HG03095 (cell line): ENCODE measurements at regions not wholly inside any gene's neighbourhood (a gene's known extent, or its start where the extent isn't known, plus 50 kb on each side); places are given as distances from the start of the nearest gene placed in this dataset.
"Not testable (repeated sequence)": the region's sequence is repeated elsewhere in the genome, so short reads cannot be mapped to it uniquely, and the experiment has no call there.

Source experiments
- ATAC-seq: cut with Tn5 transposase; IDR thresholded peaks from one replicate; pipeline ENCODE4 v1.9.1; 2021; ENCODE audit warnings: moderate library complexity; ENCODE audit not compliant: unreplicated experiment

DNA sequence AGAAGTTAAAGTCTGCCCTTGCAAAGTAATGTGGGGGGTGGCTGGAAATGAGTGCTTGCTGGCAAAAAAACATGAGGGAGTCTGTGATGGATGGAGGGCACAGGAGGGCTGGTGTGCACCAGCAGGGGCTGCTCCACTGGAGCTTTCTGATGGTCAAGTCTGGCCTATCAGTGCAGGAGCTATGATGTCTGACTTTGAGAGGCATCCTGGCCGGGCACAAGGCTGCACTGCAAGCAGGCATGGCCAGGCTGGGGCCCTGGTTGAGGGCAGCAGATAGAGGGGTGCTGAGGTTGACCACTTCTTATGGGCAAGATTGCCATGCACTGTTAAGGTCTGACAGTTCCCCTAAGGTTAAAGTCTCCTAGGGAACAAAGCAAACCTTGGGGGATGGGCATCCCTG is 1140.2 kb downstream of the FAM133A start:
- ATAC-seq, result no peak

DNA sequence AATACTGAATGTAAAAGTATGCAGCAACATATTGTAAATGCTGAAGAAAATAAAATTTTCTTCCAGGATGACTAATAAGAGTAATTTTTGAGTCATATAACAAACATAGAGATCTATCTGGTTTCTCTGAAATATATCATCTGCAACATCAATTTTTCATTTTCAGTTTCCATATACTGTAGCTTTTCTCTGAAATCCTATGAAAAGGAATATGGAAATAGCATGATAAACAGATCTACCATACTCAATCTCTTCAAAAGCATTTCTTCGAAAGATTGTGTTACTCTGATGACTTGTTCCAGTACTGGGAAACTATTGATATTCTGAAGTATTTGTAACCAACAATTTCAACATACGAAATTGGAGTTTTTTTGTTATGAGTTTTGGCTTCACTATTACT is 1156.7 kb downstream of the FAM133A start:
- no peak for ATAC-seq

DNA sequence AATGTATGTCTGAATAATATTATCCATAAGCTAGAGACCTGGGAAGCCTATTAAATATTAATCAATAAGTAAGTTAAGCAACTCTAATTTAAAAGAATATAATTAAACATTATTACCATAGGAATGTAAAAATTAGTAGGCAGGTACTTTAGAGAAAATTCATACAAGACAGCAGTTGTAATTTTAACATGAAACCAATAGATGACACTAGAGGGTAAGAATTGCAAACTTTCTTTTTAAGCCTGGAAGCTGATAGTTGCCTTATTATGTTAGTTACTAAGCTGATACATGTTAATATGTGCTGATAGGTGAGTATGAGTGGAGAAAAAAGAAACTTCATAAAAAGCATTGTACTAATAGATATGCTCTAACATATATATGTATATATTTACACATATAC is 1157.4 kb downstream of the FAM133A start:
- ATAC-seq, result no peak

DNA sequence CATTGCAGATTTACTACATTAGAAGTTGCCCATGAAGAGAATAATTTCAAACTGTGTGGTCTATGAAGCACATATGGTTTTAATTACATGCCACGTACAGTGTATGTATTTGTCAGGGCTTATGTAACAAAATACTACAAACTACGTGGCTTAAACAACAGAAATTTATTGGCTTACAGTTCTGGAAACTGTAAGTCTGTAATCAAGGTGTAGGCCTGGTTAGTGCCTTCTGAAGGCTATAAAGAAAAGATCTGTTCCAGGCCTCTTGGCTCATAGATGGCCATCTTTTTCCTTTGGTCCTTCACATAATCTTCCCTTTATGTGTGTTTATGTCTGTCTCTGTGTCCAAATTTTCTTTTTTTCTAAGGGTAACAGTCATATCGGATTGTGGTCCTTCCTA is 1160.2 kb downstream of the FAM133A start:
- no peak for ATAC-seq

DNA sequence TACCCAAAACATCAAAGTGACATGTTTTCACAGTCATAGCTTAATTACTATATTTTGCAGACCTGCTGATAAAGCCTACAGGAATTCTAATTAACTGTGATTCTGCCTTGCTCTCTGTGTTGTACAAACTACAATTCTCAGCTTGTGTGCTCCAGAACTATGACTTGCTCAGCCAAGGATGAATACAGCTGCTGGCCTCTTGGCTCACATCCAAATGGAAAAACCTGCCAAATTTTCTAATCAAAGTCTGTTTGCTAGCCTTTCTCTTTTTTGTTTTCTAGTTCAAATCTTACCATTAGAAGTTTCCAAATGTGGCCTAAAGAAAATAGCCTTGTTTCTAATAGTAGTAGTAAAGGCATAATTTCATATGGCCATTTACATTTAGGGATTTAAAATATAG is 1176.8 kb downstream of the FAM133A start:
- no peak for ATAC-seq

DNA sequence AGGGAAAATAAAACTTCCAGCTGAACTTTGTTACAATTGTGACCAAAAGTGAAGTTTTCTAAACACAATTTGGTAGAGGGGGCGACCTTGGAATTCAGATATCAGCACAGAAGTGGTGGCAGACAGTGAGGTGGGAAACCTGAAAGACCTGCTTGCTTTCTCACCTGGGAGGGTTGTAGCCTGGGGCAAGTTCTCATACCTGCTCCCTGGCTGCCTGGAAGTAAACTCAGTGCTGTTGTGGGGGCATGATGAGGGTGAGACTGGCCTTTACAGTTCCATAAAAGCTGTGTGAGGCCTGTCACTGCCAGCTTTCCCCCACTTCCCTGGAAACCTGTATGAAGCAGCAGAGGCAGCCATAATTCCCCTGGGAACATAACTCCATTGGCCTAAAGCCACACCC is 1180.2 kb downstream of the FAM133A start:
- no peak for ATAC-seq

DNA sequence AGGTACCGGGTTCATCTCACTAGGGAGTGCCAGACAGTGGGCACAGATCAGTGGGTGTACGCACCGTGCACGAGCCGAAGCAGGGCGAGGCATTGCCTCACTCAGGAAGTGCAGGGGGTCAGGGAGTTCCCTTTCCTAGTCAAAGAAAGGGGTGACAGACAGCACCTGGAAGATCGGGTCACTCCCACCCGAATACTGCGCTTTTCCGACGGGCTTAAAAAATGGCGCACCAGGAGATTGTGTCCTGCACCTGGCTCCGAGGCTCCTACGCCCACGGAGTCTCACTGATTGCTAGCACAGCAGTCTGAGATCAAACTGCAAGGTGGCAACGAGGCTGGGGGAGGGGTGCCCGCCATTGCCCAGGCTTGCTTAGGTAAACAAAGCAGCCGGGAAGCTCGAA is 1188.5 kb downstream of the FAM133A start:
- not testable (repeated sequence) for ATAC-seq

DNA sequence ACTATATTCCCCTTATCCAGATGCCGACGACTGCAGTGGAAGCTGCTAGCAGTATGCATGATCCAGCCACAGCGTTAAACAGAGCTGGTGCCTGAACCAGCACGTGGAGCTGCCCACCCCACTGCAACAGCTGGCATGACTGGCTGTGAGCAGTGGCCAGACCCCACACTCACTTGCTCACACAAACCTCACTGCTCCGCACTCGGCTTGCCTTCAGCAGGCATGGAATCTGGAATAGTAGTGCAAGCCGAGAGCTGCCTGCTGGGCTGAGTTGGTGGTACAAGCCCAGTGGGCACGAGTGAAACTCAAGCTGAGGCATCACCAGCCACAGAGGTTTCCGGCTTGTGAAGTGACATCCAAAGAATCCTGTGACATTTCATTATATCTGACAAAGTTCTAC is 1197.6 kb downstream of the FAM133A start:
- ATAC-seq, result no peak

DNA sequence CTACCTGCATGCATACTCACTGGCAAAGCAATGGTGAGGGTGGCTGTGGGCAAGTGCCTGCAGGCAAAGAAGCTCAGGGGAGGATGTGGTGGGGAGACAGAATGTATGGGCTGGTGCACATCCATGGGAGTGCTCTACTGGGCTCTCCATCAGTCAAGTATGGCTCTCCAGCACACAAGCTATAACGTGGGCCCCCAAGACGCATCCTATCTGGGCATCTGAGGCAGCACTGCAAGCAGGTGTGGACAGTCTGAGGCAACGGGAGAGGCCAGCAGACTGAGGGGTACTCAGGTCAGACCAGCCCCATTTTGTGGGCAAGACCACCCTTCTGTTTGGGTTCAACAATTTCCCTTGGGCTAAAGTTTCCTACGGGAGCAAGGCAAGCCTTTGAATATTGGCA is 1227.8 kb downstream of the FAM133A start:
- no peak for ATAC-seq

DNA sequence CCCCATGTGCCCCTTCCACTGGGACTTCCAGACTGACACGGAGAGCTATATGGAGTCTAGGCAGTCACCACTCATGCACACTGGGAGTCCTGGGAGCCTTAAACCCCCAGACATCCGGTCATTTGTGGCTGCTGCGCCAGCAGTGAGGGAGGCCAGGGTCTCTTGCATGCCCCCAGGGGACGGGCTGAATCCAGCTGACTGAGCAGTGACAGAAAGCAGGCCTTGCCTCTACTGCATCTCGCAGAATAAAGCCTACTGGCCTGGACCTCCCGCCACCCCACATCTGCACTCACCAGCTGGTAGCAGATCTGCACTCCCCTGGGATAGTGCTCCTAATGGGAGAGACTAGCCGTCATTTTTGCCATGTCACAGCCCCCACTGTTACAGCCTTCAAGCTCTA is 1234.2 kb downstream of the FAM133A start:
- no peak for ATAC-seq

DNA sequence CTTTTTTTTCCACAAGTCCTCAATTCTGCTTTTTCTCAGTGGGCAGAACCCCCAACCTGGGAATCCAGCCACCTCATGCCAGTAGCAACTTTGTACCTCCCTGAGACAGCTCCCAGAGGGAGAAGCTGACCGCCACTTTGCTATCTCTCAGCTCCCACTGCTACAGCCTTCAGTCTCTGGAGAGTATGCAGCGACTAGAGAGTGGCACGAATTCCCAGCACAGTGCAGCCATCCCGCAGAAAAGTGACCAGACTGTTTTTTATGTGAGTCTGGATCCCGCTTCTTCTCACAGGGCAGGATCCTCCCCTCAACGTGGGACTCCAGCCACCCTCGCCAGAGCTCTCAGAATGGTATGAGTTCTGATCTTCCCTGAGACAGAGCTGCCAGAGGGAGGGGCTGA is 1234.6 kb downstream of the FAM133A start:
- no peak for ATAC-seq

DNA sequence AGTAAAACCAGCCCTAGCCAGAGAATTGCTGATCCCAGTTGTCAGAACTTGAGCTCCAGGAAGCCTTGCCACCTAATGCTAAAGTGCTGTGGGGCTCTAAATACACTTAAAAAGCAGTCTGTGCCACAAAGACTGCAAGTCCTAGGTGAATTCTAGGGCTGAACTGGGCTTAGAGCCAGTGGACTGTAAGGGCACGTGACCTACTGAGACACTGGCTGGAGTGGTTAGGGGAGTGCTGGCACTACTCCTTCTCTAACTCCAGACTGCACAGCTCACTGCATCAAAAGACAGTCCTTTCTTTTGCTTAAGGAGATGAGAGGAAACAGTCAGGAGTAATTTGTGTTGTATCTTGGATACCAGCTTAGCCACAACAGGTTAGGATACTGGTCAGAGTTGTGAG is 1240.2 kb downstream of the FAM133A start:
- no peak for ATAC-seq

DNA sequence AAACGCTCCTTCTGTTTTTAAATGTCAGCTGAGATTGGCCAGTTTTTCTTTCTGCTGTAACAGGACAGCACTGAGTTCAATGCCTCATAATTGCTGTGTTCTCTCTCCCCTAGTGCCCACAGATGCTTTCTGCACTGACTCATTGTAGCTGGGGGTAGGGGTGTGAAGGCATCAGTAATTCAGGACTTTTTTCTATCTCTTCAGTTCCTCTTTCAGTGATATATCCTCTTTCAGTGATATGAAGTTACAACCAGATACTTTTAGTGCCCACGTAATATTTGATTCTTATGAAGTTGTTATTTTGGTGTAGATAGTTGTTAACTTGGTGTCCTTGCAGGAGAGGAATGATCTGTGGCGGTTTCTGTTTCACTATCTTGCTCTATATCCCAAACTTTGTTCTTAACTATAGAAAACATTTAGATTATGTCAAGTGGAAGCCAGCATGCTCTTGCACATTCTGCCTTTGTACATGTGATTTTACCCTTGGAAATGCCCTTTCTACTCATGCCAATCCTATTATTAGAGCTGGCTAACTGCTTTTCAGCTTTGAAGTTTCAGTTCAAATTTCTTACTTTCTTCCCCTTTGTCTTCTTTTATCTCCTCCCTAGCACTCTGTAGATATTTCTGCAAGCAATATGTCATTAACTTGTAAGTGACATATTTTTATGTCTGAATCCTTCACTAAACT is 1258.4 kb downstream of the FAM133A start:
- peak; percentile 60 for ATAC-seq

DNA sequence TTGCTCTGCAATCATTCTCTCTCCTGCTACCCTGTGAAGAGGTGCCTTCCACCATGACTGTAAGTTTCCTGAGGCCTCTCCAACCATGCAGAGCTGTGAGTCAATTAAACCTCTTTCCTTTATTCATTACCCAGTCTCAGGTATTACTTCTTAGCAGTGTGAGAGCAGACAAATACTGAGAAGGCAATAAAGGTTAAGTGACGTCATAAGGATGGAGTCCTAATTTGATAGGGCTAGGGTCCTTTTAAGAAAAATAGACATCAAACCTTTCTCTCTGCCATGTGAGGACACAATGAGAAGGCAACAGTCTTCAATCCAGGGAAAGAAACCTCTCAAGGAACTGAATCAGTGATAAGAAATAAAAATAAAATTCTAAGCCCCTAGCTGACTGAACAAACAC is 1262.7 kb downstream of the FAM133A start:
- ATAC-seq, result no peak

DNA sequence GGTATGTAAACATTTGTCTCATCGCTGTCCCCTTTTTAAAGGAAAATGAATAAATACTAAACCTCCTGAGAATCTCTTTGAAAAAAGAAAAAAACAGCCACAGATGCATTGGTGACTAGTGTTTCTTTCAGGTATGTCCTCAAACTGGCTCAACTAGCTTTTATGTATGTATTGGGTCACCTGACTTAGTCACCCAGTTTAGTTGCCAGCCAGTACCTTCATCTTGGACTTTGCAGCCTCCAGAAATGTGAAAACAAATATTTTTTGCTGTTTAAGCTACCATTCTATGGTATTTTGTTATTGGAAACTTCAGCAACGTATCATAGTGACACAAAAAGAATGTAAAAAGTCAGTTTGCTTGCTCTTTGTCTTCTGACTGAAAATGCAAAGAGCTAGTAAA is 1263.5 kb downstream of the FAM133A start:
- no peak for ATAC-seq

DNA sequence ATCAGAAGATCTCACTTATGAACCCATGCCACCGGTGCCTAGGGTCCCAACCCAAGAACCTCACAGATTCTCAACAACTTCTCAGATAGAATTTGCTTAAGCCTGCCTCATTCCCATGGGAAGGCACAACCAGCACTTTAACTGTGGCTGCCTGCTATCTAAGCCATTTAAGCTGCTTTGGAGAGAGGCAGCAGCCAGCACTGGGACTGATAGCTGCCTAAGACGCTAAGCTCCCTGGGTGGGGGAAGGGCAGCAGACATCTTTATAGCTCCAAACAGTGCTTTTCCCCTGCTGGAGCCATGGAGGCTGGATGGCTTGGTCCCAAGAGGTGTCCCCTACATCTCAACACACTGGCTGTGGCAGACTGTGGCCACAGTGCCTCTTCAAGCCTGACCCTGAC is 1268.6 kb downstream of the FAM133A start:
- ATAC-seq, result no peak

DNA sequence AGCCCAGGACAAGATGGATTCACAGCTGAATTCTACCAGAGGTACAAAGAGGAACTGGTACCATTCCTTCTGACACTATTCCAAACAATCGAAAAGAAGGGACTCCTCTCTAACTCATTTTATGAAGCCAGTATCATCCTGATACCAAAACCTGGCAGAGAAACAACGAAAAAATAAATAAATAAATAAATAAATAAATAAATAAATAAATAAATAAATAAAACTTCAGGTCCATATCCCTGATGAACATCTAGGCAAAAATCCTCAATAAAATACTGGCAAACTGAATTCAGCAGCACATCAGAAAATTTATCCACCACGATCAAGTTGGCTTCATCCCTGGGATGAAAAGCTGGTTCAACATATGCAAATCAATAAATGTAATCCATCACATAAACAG is 1272.1 kb downstream of the FAM133A start:
- ATAC-seq, result not testable (repeated sequence)

DNA sequence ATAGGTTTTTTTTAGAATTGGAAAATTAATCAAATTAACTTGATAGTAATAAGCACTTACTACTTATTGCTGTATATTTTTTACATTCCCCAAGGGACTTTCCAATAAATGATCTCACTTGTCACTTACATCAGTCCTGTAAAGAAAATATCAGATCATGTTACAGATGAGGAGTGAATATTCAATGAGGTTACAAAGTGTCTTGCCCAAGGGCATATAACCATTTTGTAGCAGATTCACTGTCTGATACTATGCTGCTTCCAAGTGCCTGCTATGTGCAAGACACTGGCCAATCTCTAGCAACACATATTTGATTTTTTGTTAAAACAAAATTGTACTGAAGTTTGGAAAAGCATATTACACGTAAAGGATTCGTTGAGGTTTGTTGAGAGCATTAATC is 1287.7 kb downstream of the FAM133A start:
- no peak for ATAC-seq

DNA sequence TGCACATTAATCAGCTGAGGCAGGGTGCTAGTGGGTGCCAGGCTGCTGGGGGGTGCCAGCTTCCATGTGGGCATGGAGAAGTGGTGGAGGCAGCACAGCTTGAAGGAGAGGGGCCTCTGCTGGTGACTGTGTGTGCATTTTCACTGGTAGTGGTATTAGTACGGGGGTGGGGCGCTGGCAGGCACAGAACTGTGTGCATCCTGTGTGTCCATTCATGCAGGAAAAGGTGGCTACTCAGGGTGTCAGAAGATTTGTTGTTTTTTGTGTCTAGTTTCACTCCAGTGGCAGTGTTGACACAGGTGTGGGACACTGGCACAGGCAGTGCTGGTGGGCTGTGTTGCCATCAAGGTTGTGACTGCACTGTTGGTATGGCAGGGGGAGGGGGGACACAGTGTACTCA is 1303.6 kb downstream of the FAM133A start:
- no peak for ATAC-seq

DNA sequence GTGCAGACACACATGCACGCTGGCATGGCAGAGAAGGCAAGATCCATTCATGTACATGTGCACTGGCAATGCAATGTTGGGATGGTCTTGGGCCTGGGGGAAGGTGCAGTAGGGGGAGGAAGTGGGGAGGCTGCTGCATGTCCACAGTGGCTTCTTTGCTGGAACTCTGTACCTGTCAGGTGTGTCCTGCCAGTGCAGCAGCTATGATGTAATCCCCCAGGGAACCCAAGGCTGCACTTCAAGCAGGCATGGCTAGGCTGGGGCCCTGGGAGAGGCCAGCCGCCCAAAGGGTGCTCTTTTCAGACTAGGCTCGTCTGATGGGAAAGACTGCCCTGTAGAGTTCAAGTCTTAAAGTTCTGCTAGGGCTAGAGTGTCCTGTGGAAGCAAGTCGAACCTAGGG is 1304.0 kb downstream of the FAM133A start:
- no peak for ATAC-seq
